ENCODE measurements at regions not wholly inside any gene's neighbourhood (a gene's known extent, or its start where the extent isn't known, plus 50 kb on each side); places are given as distances from the start of the nearest gene placed in this dataset.

DNA sequence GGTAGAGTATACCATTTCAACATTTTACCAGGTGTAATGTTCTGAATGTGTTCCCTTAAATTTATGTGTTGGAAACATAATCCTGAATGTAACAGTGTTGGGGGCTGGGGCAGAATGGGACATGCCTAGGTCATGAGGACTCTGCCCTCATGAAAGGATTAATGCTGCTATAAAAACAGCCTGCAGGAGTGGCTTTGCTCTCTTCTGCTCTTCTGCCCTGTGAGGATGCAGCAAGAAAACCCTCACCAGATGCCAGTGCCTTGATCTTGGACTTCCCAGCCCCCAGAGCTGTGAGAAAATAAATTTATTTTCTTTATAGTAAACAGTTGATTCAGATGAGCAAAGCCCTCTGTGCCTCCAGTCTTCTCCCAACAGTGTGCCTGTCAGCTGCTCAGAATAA, 326.0 kb upstream of the ONECUT1 start:
- no peak overlapping the region for H2AFZ ChIP-seq (ENCODE audit: low read depth, low read length, severe bottlenecking)
- no peak overlapping the region for H3K4me2 ChIP-seq (ENCODE audit: low read depth, low read length, poor library complexity, severe bottlenecking)
- no peaks in the 10 kb centered on the region for H3K9me2 ChIP-seq (replicated peaks; ENCODE audit: insufficient read depth, low read length)
- no peaks in the 10 kb centered on the region for H3K27me3 ChIP-seq (ENCODE audit: low read length)
- TF ChIP-seq, protein P1, sequence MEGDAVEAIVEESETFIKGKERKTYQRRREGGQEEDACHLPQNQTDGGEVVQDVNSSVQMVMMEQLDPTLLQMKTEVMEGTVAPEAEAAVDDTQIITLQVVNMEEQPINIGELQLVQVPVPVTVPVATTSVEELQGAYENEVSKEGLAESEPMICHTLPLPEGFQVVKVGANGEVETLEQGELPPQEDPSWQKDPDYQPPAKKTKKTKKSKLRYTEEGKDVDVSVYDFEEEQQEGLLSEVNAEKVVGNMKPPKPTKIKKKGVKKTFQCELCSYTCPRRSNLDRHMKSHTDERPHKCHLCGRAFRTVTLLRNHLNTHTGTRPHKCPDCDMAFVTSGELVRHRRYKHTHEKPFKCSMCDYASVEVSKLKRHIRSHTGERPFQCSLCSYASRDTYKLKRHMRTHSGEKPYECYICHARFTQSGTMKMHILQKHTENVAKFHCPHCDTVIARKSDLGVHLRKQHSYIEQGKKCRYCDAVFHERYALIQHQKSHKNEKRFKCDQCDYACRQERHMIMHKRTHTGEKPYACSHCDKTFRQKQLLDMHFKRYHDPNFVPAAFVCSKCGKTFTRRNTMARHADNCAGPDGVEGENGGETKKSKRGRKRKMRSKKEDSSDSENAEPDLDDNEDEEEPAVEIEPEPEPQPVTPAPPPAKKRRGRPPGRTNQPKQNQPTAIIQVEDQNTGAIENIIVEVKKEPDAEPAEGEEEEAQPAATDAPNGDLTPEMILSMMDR (IDR thresholded peaks at IDR 0.05; ENCODE audit: insufficient read depth, low read length, poor library complexity, severe bottlenecking) = no peak
- no peak for TF ChIP-seq EZH2phosphoT487 (conservative IDR thresholded peaks at IDR 0.05; ENCODE audit: low read length)
- H3K79me2 ChIP-seq (ENCODE audit: insufficient read depth, low read length) = no peaks in the 10 kb centered on the region
- H3K9ac ChIP-seq (ENCODE audit: low read length) = no peak overlapping the region
- no peaks in the 10 kb centered on the region for H4K20me1 ChIP-seq (ENCODE audit: low read depth, low read length)
- no peaks in the 10 kb centered on the region for H3K36me3 ChIP-seq (ENCODE audit: low read length)
- no peaks in the 10 kb centered on the region for H3F3A ChIP-seq (ENCODE audit: insufficient read depth)
- no peaks in the 10 kb centered on the region for H3K9me3 ChIP-seq (ENCODE audit: insufficient read depth, low read length)
- H3K4me3 ChIP-seq (ENCODE audit: insufficient read depth, low read length, poor library complexity, severe bottlenecking) = no peak overlapping the region
- H3K27ac ChIP-seq (ENCODE audit: low read depth, low read length) = no peak overlapping the region

DNA sequence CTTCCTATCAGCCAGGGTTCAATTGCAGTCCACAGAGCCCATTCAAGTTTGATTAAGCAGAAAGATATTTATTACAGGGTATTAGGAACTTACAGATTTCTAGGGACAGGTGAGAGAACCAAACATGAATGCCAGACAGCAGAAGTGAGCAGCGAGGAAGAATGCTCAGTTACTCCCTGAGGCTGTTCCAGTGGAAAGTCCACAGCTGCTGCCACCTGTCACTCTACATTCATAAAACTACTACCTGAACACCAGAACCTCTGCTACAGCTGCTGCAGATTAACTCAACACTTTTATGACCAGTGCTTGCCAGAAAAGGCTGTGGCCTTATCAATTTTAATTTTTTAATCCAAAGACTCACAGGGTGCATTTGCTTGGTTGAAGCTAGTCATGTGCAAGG, 325.4 kb upstream of the ONECUT1 start:
- no peak for TF ChIP-seq EZH2phosphoT487 (conservative IDR thresholded peaks at IDR 0.05; ENCODE audit: low read length)
- TF ChIP-seq, protein P1 (IDR thresholded peaks at IDR 0.05; ENCODE audit: insufficient read depth, low read length, poor library complexity, severe bottlenecking) = no peak
- H3K36me3 ChIP-seq (ENCODE audit: low read length) = no peaks in the 10 kb centered on the region
- H3K4me2 ChIP-seq (ENCODE audit: low read depth, low read length, poor library complexity, severe bottlenecking) = no peak overlapping the region
- H4K20me1 ChIP-seq (ENCODE audit: low read depth, low read length) = no peaks in the 10 kb centered on the region
- H3K9me2 ChIP-seq (replicated peaks; ENCODE audit: insufficient read depth, low read length) = no peaks in the 10 kb centered on the region
- no peaks in the 10 kb centered on the region for H3K27me3 ChIP-seq (ENCODE audit: low read length)
- no peaks in the 10 kb centered on the region for H3K79me2 ChIP-seq (ENCODE audit: insufficient read depth, low read length)
- no peaks in the 10 kb centered on the region for H3F3A ChIP-seq (ENCODE audit: insufficient read depth)
- H3K9ac ChIP-seq (ENCODE audit: low read length) = no peak overlapping the region
- H3K4me3 ChIP-seq (ENCODE audit: insufficient read depth, low read length, poor library complexity, severe bottlenecking) = no peak overlapping the region
- H3K27ac ChIP-seq (ENCODE audit: low read depth, low read length) = no peak overlapping the region
- H2AFZ ChIP-seq (ENCODE audit: low read depth, low read length, severe bottlenecking) = no peak overlapping the region
- no peaks in the 10 kb centered on the region for H3K9me3 ChIP-seq (ENCODE audit: insufficient read depth, low read length)

DNA sequence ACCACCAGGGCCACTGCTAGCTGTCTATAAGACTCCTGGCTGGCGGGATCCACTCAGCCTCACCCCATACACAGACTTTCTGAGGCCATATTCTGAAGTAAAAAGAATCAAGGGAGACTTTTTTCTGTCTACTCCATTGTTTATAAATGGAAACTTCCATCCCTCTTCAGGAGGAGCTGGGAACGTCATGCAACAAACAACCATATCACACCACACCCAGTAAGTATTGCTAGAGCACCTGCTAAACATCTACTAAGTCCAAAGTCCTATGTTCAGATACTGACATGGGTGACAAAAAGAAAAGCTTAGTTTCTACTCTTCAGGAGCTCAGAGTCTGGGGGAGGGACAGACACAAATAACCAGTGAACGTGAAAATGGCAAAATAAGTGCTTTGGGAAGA, 324.8 kb upstream of the ONECUT1 start:
- H3K9me3 ChIP-seq (ENCODE audit: insufficient read depth, low read length) = no peaks in the 10 kb centered on the region
- TF ChIP-seq, protein P1 (IDR thresholded peaks at IDR 0.05; ENCODE audit: insufficient read depth, low read length, poor library complexity, severe bottlenecking) = no peak
- no peak for TF ChIP-seq EZH2phosphoT487 (conservative IDR thresholded peaks at IDR 0.05; ENCODE audit: low read length)
- H3K27me3 ChIP-seq (ENCODE audit: low read length) = no peaks in the 10 kb centered on the region
- no peak overlapping the region for H3K27ac ChIP-seq (ENCODE audit: low read depth, low read length)
- no peak overlapping the region for H3K4me3 ChIP-seq (ENCODE audit: insufficient read depth, low read length, poor library complexity, severe bottlenecking)
- no peaks in the 10 kb centered on the region for H4K20me1 ChIP-seq (ENCODE audit: low read depth, low read length)
- no peaks in the 10 kb centered on the region for H3K79me2 ChIP-seq (ENCODE audit: insufficient read depth, low read length)
- no peak overlapping the region for H2AFZ ChIP-seq (ENCODE audit: low read depth, low read length, severe bottlenecking)
- H3K9me2 ChIP-seq (replicated peaks; ENCODE audit: insufficient read depth, low read length) = no peaks in the 10 kb centered on the region
- no peak overlapping the region for H3K4me2 ChIP-seq (ENCODE audit: low read depth, low read length, poor library complexity, severe bottlenecking)
- no peaks in the 10 kb centered on the region for H3F3A ChIP-seq (ENCODE audit: insufficient read depth)
- no peak overlapping the region for H3K9ac ChIP-seq (ENCODE audit: low read length)
- no peaks in the 10 kb centered on the region for H3K36me3 ChIP-seq (ENCODE audit: low read length)

All from SU-DHL-6 (cell line).